GM23248 (cell line): ENCODE measurements at regions not wholly inside any gene's neighbourhood (a gene's known extent, or its start where the extent isn't known, plus 50 kb on each side); places are given as distances from the start of the nearest gene placed in this dataset.

Experiments
- DNase-seq: peaks from one replicate; pipeline ENCODE4 v3.0.0-alpha.2; 2015
- H2AFZ ChIP-seq: fragments of 200-600 bp; sonication (generic); 2 replicates; pipeline ENCODE4 v1.6.1; 2016; ENCODE audit warnings: antibody characterized with exemption
- H3F3A ChIP-seq: fragments of 200-600 bp; sonication (generic); 2 replicates; pipeline ENCODE4 v1.6.1; 2016; ENCODE audit warnings: mild to moderate bottlenecking, antibody characterized with exemption, mixed run types; ENCODE audit not compliant: insufficient read depth
- H3K27ac ChIP-seq: fragments of 200-600 bp; sonication (generic); 2 replicates; pipeline ENCODE4 v1.5.1; 2016; ENCODE audit warnings: mild to moderate bottlenecking
- H3K27me3 ChIP-seq: fragments of 200-600 bp; sonication (generic); replicated peaks from 2 replicates; pipeline ENCODE4 v1.6.1; 2016; ENCODE audit warnings: mild to moderate bottlenecking; ENCODE audit not compliant: insufficient read depth
- H3K36me3 ChIP-seq: fragments of 200-600 bp; sonication (generic); 2 replicates; pipeline ENCODE4 v1.6.1; 2016; ENCODE audit warnings: low read depth, mild to moderate bottlenecking
- H3K4me1 ChIP-seq: fragments of 200-600 bp; sonication (generic); 2 replicates; pipeline ENCODE4 v1.6.1; 2016; ENCODE audit warnings: mild to moderate bottlenecking; ENCODE audit not compliant: insufficient read depth
- H3K4me2 ChIP-seq: fragments of 200-600 bp; sonication (generic); one replicate; pipeline ENCODE4 v1.6.1; 2016; ENCODE audit warnings: mild to moderate bottlenecking; ENCODE audit not compliant: unreplicated experiment
- H3K4me3 ChIP-seq: fragments of 200-600 bp; sonication (generic); 2 replicates; pipeline ENCODE4 v1.5.1; 2016; ENCODE audit warnings: mild to moderate bottlenecking
- H3K79me2 ChIP-seq: fragments of 200-600 bp; sonication (generic); 2 replicates; pipeline ENCODE4 v1.6.1; 2016; ENCODE audit warnings: mild to moderate bottlenecking; ENCODE audit not compliant: insufficient read depth
- H3K9ac ChIP-seq: fragments of 200-600 bp; sonication (generic); 2 replicates; pipeline ENCODE4 v1.6.1; 2016; ENCODE audit warnings: mild to moderate bottlenecking
- H3K9me2 ChIP-seq: fragments of 200-600 bp; sonication (generic); 2 replicates; pipeline ENCODE4 v1.6.1; 2016; ENCODE audit warnings: mixed run types, mild to moderate bottlenecking, moderate library complexity; ENCODE audit not compliant: insufficient read depth
- H3K9me3 ChIP-seq: fragments of 200-600 bp; sonication (generic); one replicate; pipeline ENCODE4 v1.6.1; 2017; ENCODE audit warnings: low read depth
- H4K20me1 ChIP-seq: fragments of 200-600 bp; sonication (generic); 2 replicates; pipeline ENCODE4 v1.6.0; 2016; ENCODE audit not compliant: insufficient read depth
- EZH2 ChIP-seq: fragments of 200-600 bp; sonication (generic); IDR thresholded peaks from 2 replicates; pipeline ENCODE4 v1.6.1; 2018; ENCODE audit warnings: antibody characterized with exemption, mild to moderate bottlenecking; ENCODE audit not compliant: insufficient read depth, poor library complexity, severe bottlenecking
- EZH2phosphoT487 ChIP-seq: fragments of 200-600 bp; sonication (generic); IDR thresholded peaks from 2 replicates; pipeline ENCODE4 v1.6.1; 2018; ENCODE audit warnings: antibody characterized with exemption, moderate library complexity, mild to moderate bottlenecking, low read depth; ENCODE audit not compliant: insufficient read depth
- WGBS, 2 experiments: methylation state at CpG; one replicate each; pipeline ENCODE4 v1.1.6; 2015 to 2017; ENCODE audit warnings: low lambda C conversion rate in 2 of 2, low coverage in 1 of 2; ENCODE audit errors: missing lambda C conversion rate in 2 of 2; 5-methylcytosine and 5-hydroxymethylcytosine counted together
- in situ Hi-C: fragments of 300-500 bp; cut with MboI; formaldehyde crosslinking; loops from 2 replicates; pipeline ENCODE4 v1.15.0; 2020

DNA sequence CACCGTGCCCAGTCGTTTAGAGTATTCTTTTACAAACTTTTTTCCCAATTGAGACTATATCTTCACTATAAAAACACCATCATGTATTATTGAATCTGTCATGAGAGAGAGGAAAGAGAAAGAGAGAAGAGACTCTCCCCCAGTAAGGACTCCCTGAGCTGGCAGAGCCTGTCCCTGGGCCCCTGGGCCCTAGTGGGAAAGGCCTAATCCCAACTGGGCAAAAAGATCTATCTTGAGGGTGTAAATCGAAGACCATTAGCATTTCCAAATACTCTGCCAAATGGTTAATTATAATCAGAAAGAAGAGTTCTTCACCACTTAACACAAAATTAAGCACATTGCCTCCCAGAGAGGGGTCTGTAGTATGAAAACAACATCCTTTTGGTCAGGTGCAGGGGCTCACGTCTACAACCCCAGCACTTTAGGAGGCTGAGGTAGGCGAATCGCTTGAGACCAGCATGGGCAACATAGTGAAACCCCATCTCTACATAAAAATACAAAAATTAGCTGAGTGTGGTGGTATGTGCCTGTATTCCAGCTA lies 108.2 kb downstream of the SKIDA1 start:
- TF ChIP-seq EZH2phosphoT487 (no peak), EZH2 (no peak)
- Histone ChIP-seq H4K20me1 (no peaks in the 10 kb centered on the region), H3K4me2 (no peak overlapping the region), H3K36me3 (no peaks in the 10 kb centered on the region), H2AFZ (no peak overlapping the region), H3K9me2 (no peaks in the 10 kb centered on the region), H3K9ac (no peak overlapping the region), H3K9me3 (no peaks in the 10 kb centered on the region), H3F3A (no peaks in the 10 kb centered on the region), H3K27me3 (peaks cover 3% of the 10 kb centered on the region; the same call in 1 of the 2 replicates), H3K4me3 (no peak overlapping the region), H3K79me2 (no peaks in the 10 kb centered on the region), H3K27ac (no peak overlapping the region), H3K4me1 (no peaks in the 10 kb centered on the region)
- WGBS, 2 experiments, result 84 to 88% methylated on average over 6 of the region's 6 CpGs
- in situ Hi-C loops, result no loop called here
- no peak for DNase-seq

DNA sequence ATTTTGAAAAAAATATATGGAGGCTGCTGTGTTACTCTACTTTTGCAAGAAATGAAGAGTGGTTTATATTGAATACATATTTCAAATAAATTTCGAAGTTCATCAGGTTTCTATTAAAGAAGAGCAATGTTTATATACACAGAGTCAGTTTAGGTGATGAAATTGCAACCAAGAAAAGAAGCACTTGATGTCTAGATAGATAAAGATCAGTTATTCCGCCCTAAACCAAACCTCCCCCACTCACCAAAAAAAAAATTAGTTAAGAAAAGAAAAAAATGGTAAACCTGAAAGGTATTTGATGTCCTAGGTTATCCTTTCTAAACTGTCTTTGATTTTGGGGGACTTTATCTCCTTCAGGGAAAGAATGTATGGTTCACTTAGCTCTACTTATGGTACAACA lies 111.8 kb downstream of the SKIDA1 start:
- no peak overlapping the region for H3K27ac ChIP-seq
- H3K4me3 ChIP-seq, result no peak overlapping the region
- TF ChIP-seq EZH2phosphoT487 (no peak), EZH2 (no peak)
- no peaks in the 10 kb centered on the region for H4K20me1 ChIP-seq
- H2AFZ ChIP-seq, result no peak overlapping the region
- no peaks in the 10 kb centered on the region for H3F3A ChIP-seq
- H3K9me3 ChIP-seq, result no peaks in the 10 kb centered on the region
- in situ Hi-C loops, result no loop called here
- no peaks in the 10 kb centered on the region for H3K9me2 ChIP-seq
- peaks cover 3% of the 10 kb centered on the region; the same call in 1 of the 2 replicates for H3K27me3 ChIP-seq
- no peak overlapping the region for H3K9ac ChIP-seq
- no peaks in the 10 kb centered on the region for H3K4me1 ChIP-seq
- no peak for DNase-seq
- H3K4me2 ChIP-seq, result no peak overlapping the region
- no peaks in the 10 kb centered on the region for H3K79me2 ChIP-seq
- H3K36me3 ChIP-seq, result no peaks in the 10 kb centered on the region
- WGBS, 2 experiments, result 42% methylated on average over 2 of the region's 2 CpGs

DNA sequence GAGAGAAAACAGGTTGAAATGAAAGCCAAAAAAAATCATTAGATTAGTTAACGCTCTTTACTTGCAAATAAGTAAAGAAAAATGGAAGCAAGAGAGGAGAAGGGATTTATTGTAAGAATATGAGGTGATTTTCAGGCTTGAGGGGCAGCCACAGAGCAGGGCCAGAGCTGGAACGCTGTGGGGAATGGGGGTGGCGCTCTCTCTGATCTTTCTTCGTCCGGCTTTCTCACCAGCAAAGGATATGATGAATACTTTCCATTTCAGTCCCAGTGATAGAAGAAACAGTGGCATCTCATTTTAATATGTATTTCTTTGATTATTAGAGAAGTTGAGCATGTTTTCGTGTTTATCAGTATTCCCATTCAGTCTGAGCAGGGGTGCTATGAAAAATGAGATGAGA lies 112.2 kb downstream of the SKIDA1 start:
- Histone ChIP-seq H3K27me3 (peaks cover 3% of the 10 kb centered on the region; the same call in 1 of the 2 replicates), H3K27ac (no peak overlapping the region), H3K79me2 (no peaks in the 10 kb centered on the region), H3K4me1 (no peaks in the 10 kb centered on the region), H3K9me2 (no peaks in the 10 kb centered on the region), H2AFZ (no peak overlapping the region), H3K9ac (no peak overlapping the region), H3F3A (no peaks in the 10 kb centered on the region), H4K20me1 (no peaks in the 10 kb centered on the region), H3K4me2 (no peak overlapping the region), H3K4me3 (no peak overlapping the region), H3K36me3 (no peaks in the 10 kb centered on the region), H3K9me3 (no peaks in the 10 kb centered on the region)
- WGBS, 2 experiments, result 71 to 80% methylated on average over 6 of the region's 6 CpGs
- DNase-seq, result no peak
- in situ Hi-C loops, result no loop called here
- TF ChIP-seq EZH2 (no peak), EZH2phosphoT487 (no peak)

DNA sequence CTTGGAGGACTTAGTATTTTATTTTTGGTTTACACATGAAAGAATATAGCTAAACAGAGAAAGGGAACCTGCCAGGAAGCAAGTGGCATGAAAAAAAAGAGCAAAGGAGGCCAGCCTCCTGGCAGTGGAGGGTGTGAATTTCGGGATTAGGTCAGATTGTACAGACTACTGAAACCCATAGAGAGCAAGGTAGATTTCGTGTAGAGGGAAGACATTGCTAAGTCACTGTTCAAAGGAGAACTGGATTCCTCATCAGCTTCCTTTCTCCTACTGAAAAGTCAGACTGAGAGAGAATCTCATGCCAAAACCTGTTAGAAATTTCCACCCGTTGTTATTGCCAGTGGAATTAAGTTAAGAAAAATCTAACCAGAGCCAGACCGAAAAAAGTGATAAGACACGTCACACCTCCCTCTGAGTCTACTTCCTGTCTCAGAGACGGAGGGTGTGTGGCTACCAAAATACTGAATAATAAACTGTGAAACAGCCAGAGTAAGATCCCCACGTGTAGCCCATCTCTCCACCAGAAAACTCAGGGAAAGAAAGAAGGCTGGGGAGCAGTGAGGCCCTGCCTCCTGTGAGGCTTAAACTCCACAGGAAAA lies 118.8 kb downstream of the SKIDA1 start:
- TF ChIP-seq EZH2, result no peak
- no peak for TF ChIP-seq EZH2phosphoT487
- 56 to 64% methylated on average over 7 of the region's 7 CpGs for WGBS, 2 experiments
- in situ Hi-C loops, result no loop called here

DNA sequence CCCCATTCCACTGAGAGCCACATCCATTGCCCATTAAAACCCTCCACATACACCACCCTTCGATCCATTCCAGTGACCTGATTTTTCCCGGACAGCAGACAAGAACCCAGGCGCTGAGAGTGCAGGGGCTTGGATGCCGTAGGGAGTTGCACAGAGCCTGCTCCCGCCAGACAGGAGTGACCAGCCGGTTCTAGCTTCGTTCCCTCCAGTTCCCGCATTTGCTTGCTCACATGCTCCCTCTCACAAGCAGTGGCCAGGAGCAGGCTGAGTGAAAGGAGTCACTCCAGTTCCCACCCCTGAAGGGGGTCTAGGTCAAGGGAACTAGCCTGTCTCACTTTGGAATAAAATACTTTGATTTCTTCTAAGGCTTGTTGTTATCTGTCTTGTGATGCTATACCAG lies 119.5 kb downstream of the SKIDA1 start:
- 92 to 93% methylated on average over 8 of the region's 8 CpGs for WGBS, 2 experiments
- Histone ChIP-seq H3F3A (no peaks in the 10 kb centered on the region), H4K20me1 (no peaks in the 10 kb centered on the region), H3K4me2 (no peak overlapping the region), H3K4me1 (no peaks in the 10 kb centered on the region), H3K79me2 (no peaks in the 10 kb centered on the region), H3K4me3 (no peak overlapping the region), H3K9ac (no peak overlapping the region), H2AFZ (no peak overlapping the region), H3K9me3 (no peaks in the 10 kb centered on the region), H3K36me3 (no peaks in the 10 kb centered on the region), H3K9me2 (no peaks in the 10 kb centered on the region), H3K27me3 (no peaks in the 10 kb centered on the region; the same call in 1 of the 2 replicates), H3K27ac (no peak overlapping the region)
- TF ChIP-seq EZH2phosphoT487, result no peak
- TF ChIP-seq EZH2, result no peak
- DNase-seq, result no peak
- in situ Hi-C loops, result no loop called here

More for the DNA sequence above, 118.8 kb downstream of the SKIDA1 start:
- Histone ChIP-seq H3K9ac (no peak overlapping the region), H2AFZ (0 out of 2 replicates have a peak overlapping the region, but pooled peaks have one; percentile 27), H3K9me2 (no peaks in the 10 kb centered on the region), H3K4me1 (no peaks in the 10 kb centered on the region), H3K4me3 (no peak overlapping the region), H3K27me3 (no peaks in the 10 kb centered on the region; the same call in 1 of the 2 replicates), H3K27ac (peak overlapping the region; percentile 8; the same call in 1 of the 2 replicates), H3K9me3 (no peaks in the 10 kb centered on the region), H3F3A (no peaks in the 10 kb centered on the region), H3K4me2 (no peak overlapping the region), H4K20me1 (no peaks in the 10 kb centered on the region), H3K79me2 (no peaks in the 10 kb centered on the region), H3K36me3 (no peaks in the 10 kb centered on the region)
- peak; percentile 50 for DNase-seq
